GM12878 (cell line): ENCODE measurements at regions not wholly inside any gene's neighbourhood (a gene's known extent, or its start where the extent isn't known, plus 50 kb on each side); places are given as distances from the start of the nearest gene placed in this dataset.

Experiments
- HCFC1 ChIP-seq: fragments of 150-350 bp; IDR thresholded peaks from 2 replicates; pipeline ENCODE4 v1.6.1; 2014; ENCODE audit warnings: low read length
- TF ChIP-seq, protein P1 (sequence below), 3 experiments: IDR thresholded peaks in 2 of 3; conservative IDR thresholded peaks in 1 of 3; 2 replicates each; pipeline ENCODE4 v1.5.1; 2011; ENCODE audit warnings: low read depth in 3 of 3, low read length in 3 of 3, mild to moderate bottlenecking in 3 of 3, control low read depth in 2 of 3, moderate library complexity in 2 of 3, inconsistent platforms in 1 of 3, mixed read lengths in 1 of 3; ENCODE audit not compliant: control insufficient read depth in 2 of 3, insufficient read depth in 1 of 3; ENCODE audit errors: extremely low read depth in 1 of 3

DNA sequence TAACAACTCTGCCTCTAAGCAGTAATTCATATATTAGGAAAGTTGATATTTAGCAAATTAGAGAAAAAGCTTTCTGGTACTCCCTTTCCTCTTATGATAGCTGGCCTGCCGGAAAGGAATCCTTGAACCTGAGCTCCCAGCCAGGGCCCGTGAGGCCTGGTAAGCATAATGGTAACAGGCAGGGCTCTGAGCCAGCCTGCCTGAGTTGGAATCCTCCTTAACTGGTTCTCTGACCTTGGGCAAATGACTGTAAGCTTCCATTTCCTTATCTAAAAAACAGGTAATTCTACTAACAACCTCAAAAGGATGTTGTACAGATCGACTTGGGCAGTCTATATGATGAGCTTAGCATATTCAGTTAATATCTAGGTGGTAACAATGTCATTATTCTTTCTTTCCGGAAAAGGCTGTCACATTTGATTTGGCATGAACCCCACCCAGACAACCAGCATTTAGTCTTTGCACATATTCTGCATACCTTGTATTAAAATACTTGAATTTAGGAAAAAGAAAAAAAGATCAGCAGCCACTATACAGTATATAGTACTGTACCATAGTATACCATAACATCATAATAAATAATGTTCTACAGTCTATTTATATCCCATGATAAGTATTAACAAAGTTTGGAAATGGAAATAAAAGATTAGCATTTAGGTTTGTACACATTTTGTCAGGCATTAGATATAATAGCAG is 55.7 kb upstream of the MAP3K1 start:
- TF ChIP-seq, protein P1, sequence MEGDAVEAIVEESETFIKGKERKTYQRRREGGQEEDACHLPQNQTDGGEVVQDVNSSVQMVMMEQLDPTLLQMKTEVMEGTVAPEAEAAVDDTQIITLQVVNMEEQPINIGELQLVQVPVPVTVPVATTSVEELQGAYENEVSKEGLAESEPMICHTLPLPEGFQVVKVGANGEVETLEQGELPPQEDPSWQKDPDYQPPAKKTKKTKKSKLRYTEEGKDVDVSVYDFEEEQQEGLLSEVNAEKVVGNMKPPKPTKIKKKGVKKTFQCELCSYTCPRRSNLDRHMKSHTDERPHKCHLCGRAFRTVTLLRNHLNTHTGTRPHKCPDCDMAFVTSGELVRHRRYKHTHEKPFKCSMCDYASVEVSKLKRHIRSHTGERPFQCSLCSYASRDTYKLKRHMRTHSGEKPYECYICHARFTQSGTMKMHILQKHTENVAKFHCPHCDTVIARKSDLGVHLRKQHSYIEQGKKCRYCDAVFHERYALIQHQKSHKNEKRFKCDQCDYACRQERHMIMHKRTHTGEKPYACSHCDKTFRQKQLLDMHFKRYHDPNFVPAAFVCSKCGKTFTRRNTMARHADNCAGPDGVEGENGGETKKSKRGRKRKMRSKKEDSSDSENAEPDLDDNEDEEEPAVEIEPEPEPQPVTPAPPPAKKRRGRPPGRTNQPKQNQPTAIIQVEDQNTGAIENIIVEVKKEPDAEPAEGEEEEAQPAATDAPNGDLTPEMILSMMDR (IDR thresholded peaks at IDR 0.05 in 2 of 3, conservative IDR thresholded peaks at IDR 0.05 in 1 of 3; ENCODE audit: control insufficient read depth in 2 of 3, extremely low read depth in 1 of 3, insufficient read depth in 1 of 3, low read depth in 3 of 3, low read length in 3 of 3) = no peak
- no peak for TF ChIP-seq HCFC1
